ENCODE measurements at regions not wholly inside any gene's neighbourhood (a gene's known extent, or its start where the extent isn't known, plus 50 kb on each side); places are given as distances from the start of the nearest gene placed in this dataset.
"Not testable (repeated sequence)": the region's sequence is repeated elsewhere in the genome, so short reads cannot be mapped to it uniquely, and the experiment has no call there.

- DNase-seq = no peak
Measured at GRCh38 chrX:38943120-38943519, 141.9 kb downstream of the MID1IP1 start.

- DNase-seq = no peak
Measured at GRCh38 chrX:38948046-38948445, 146.8 kb downstream of the MID1IP1 start.

GRCh38 chrX:38954520-38954919 is 153.3 kb downstream of the MID1IP1 start:
- no peak for DNase-seq

- DNase-seq = no peak
Measured at GRCh38 chrX:38959736-38960135, 158.5 kb downstream of the MID1IP1 start.

GRCh38 chrX:38960137-38960536 is 158.9 kb downstream of the MID1IP1 start:
- DNase-seq = no peak

- no peak for DNase-seq
Measured at GRCh38 chrX:38961936-38962335, 160.7 kb downstream of the MID1IP1 start.

- DNase-seq = not testable (repeated sequence)
Measured at GRCh38 chrX:38963244-38963643, 162.0 kb downstream of the MID1IP1 start.

GRCh38 chrX:38965888-38966287 is 164.6 kb downstream of the MID1IP1 start:
- no peak for DNase-seq

GRCh38 chrX:38968344-38969216 is 167.3 kb downstream of the MID1IP1 start:
- DNase-seq = no peak

- DNase-seq = no peak
Measured at GRCh38 chrX:38970074-38970473, 168.8 kb downstream of the MID1IP1 start.

- no peak for DNase-seq
Measured at GRCh38 chrX:38970845-38971244, 169.6 kb downstream of the MID1IP1 start.

- no peak for DNase-seq
Measured at GRCh38 chrX:38973322-38973721, 172.1 kb downstream of the MID1IP1 start.

- DNase-seq = no peak
Measured at GRCh38 chrX:38974542-38974941, 173.3 kb downstream of the MID1IP1 start.

- DNase-seq = no peak
Measured at GRCh38 chrX:38975368-38975942, 174.2 kb downstream of the MID1IP1 start.

- no peak for DNase-seq
Measured at GRCh38 chrX:38982370-38982769, 181.1 kb downstream of the MID1IP1 start.

GRCh38 chrX:38982843-38983242 is 181.6 kb downstream of the MID1IP1 start:
- no peak for DNase-seq

- no peak for DNase-seq
Measured at GRCh38 chrX:38985375-38985774, 184.1 kb downstream of the MID1IP1 start.

GRCh38 chrX:38985945-38986344 is 184.7 kb downstream of the MID1IP1 start:
- no peak for DNase-seq

GRCh38 chrX:38986586-38986985 is 185.3 kb downstream of the MID1IP1 start:
- no peak for DNase-seq

- DNase-seq = peak in 1 of 2 experiments; percentile 15
Measured at GRCh38 chrX:38987198-38987651, 186.0 kb downstream of the MID1IP1 start.

GRCh38 chrX:38988301-38988700 is 187.0 kb downstream of the MID1IP1 start:
- no peak for DNase-seq

- DNase-seq = no peak
Measured at GRCh38 chrX:38989076-38989475, 187.8 kb downstream of the MID1IP1 start.

- no peak for DNase-seq
Measured at GRCh38 chrX:38991656-38992440, 190.6 kb downstream of the MID1IP1 start.

All from NCI-H2081 (cell line).